ENCODE measurements at regions not wholly inside any gene's neighbourhood (a gene's known extent, or its start where the extent isn't known, plus 50 kb on each side); places are given as distances from the start of the nearest gene placed in this dataset.

DNA sequence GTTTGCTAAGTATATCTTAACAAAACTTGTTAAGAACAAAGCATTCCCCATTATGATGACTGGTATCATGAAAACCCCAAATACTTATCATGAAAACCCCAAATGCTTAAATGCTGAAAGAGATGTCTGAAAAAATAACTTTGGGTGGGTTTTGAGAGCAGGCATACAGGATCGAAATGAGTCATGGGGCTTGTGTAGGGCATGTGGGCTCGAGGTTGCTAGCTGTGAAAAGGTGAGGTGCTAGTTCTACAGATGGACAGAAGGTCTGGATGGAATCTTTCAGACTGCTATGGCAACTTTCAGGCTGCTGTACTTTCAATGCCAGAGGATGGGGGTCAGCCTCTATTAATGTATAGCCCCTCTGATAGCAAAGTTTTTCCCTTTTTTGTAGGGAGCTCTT is 167.8 kb upstream of the MDGA2 start:
- TF ChIP-seq CTCF (IDR thresholded peaks at IDR 0.05) (no peak), ZFX (IDR thresholded peaks at IDR 0.05; ENCODE audit: borderline replicate concordance) (no peak)

Data from 22Rv1 (cell line).